Stomach (tissue), 4 donors: ENCODE measurements at regions not wholly inside any gene's neighbourhood (a gene's known extent, or its start where the extent isn't known, plus 50 kb on each side); places are given as distances from the start of the nearest gene placed in this dataset.

ENCODE experiments used
- POLR2AphosphoS5 ChIP-seq, 3 donors: sonication (generic); formaldehyde crosslinking; IDR thresholded peaks; one replicate each; pipeline ENCODE4 v1.6.1; 2016; ENCODE audit warnings: antibody characterized with exemption in 3 of 3
- TF ChIP-seq, protein P1 (sequence below), 7 experiments: fragments of 450-650 bp in 4 of 7; fragments of 200-600 bp in 3 of 7; sonication (generic) in 3 of 7; IDR thresholded peaks; one replicate each; pipeline ENCODE4 v1.5.1; 2016 to 2019; ENCODE audit warnings: antibody characterized with exemption in 7 of 7, control low read depth in 2 of 7, mild to moderate bottlenecking in 1 of 7

- TF ChIP-seq, protein P1, sequence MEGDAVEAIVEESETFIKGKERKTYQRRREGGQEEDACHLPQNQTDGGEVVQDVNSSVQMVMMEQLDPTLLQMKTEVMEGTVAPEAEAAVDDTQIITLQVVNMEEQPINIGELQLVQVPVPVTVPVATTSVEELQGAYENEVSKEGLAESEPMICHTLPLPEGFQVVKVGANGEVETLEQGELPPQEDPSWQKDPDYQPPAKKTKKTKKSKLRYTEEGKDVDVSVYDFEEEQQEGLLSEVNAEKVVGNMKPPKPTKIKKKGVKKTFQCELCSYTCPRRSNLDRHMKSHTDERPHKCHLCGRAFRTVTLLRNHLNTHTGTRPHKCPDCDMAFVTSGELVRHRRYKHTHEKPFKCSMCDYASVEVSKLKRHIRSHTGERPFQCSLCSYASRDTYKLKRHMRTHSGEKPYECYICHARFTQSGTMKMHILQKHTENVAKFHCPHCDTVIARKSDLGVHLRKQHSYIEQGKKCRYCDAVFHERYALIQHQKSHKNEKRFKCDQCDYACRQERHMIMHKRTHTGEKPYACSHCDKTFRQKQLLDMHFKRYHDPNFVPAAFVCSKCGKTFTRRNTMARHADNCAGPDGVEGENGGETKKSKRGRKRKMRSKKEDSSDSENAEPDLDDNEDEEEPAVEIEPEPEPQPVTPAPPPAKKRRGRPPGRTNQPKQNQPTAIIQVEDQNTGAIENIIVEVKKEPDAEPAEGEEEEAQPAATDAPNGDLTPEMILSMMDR (IDR thresholded peaks at IDR 0.05) = no peak
- TF ChIP-seq POLR2AphosphoS5 (IDR thresholded peaks at IDR 0.05) = no peak
These were observed 207.9 kb upstream of the FOXP2 start for GRCh38 chr7:114206688-114207087.
